GM18907 (cell line): ENCODE measurements at regions not wholly inside any gene's neighbourhood (a gene's known extent, or its start where the extent isn't known, plus 50 kb on each side); places are given as distances from the start of the nearest gene placed in this dataset.
"Not testable (repeated sequence)": the region's sequence is repeated elsewhere in the genome, so short reads cannot be mapped to it uniquely, and the experiment has no call there.

Experiments
- ATAC-seq: cut with Tn5 transposase; IDR thresholded peaks from one replicate; pipeline ENCODE4 v1.9.1; 2021; ENCODE audit warnings: mild to moderate bottlenecking, moderate library complexity; ENCODE audit not compliant: unreplicated experiment

DNA sequence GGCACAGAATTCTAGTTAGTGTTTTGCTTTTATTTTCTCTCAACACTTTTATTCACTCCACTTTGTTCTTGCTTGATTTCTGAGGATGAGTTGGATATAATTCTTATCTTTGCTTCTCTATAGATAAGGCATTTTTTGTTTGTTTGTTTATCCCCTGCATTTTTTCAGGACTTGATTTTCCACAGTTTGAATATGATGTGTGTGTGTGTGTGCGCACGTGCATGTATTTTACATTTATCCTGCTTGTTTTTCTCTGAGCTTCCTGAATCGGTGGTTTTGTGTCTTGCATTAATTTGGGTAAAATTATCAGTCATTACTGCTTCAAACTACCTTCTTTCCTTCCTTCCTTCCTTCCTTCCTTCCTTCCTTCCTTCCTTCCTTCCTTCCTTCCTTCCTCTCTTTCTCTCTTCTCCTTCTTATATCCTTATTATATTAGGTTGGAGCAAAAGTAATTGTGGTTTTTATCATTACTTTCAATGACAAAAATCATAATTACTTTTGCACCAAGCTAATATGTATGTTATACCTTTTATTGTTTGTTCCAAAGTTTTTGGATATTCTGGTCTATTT is 679.9 kb upstream of the RAG2 start:
- ATAC-seq: no peak

- no peak for ATAC-seq
Observed at GRCh38 chr11:37264783-37265182, 666.7 kb upstream of the RAG2 start.

DNA sequence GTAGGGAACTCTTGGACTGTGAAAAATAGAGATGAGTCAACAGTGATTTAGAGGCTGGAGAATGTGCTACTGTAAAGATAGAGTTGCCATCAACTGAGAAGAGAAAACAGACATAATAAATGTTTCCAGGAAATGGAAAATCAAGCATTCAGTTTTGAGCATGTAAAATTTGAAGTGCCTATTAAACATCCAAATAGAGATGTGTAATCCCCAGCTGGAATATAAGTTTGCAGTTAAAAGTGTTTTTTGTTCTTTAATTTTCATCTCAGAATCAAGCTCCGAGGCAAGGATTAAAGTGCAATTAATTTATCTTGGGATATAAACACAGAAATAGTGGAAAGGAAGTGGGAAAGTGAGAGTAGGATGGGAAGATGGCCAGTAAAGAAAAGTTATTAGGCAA is 666.0 kb upstream of the RAG2 start:
- ATAC-seq: no peak

DNA sequence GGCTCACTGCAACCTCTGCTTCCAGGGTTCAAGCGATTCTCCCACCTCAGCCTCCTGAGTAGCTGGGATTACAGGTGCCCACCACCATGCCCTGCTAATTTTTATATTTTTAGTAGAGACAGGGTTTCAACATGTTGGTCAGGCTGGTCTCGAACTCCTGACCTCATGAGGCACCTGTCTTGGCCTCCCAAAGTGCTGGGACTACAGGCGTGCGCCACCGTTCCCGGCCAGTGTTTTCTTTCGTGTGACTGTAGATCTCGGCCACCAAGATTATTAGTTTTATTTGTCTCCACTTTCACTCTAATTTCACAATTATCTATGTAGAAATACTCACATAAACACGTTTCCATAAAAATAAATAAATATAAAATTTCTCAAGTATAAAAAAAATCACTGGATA is 665.4 kb upstream of the RAG2 start:
- not testable (repeated sequence) for ATAC-seq

- ATAC-seq: no peak
Observed at GRCh38 chr11:37259734-37260133, 661.7 kb upstream of the RAG2 start.

DNA sequence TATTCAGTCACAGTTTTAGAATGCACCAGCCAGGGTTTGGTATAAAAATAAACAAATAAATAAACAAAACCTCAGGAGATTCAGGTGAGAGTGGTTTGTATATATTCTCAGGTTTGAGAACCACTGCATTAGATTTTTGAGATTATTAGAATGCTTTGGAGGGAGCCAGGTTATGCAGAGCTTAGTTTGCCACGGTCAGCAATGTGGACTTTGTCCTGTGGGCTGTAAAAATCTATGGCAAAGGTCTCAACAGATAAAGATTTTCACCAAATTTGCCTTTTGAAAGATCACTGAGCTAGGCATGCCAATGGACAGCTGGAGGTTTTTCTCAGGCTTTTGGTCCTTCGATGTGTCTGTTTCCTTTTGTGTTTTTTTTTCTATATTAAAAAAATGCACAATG is 650.1 kb upstream of the RAG2 start:
- ATAC-seq: no peak

- not testable (repeated sequence) for ATAC-seq
Observed at GRCh38 chr11:37246092-37246491, 648.1 kb upstream of the RAG2 start.

GRCh38 chr11:37230865-37231264 is 632.8 kb upstream of the RAG2 start:
- no peak for ATAC-seq

DNA sequence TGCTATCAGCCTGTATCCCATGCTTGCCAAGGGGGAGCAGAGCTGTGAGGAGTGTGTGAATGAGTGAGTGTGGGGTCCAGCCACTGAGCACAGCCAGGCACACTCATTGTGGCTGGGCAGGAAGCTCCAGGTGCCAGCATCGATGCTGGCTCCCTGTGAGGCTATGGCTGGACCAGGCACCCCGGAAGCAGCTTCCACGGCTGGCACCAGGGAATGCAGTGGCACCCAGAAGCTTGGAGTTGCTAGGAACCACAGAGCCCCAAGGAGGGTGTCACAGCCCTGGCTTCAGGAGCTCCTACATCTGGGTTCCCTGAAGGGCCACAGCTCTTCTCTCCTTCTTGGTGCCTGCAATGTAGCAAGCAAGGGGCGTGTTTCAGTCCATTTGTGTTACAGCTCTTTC is 625.9 kb upstream of the RAG2 start:
- ATAC-seq: no peak

- ATAC-seq: no peak
Observed at GRCh38 chr11:37203006-37203405, 605.0 kb upstream of the RAG2 start.

GRCh38 chr11:37199082-37199481 is 601.0 kb upstream of the RAG2 start:
- ATAC-seq: no peak

DNA sequence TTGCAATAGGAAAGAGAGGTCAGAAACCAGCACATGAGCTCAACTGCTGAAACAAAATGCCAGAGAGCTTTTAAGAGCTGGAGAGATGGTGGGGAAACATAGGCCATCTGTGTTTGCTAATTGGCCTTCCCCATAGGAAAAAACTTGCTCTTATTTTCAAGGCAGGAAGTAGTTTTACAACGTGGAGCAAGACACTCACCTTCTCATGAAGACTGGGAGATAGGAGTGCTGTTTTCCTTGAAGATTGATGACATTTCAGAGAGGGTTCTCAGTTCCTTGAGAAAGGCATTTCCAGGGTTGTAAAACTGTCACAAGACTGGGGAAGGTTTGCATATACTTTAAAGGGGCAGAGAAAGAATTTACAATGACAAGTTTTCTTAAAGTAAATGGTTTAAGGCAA is 586.3 kb upstream of the RAG2 start:
- no peak for ATAC-seq

DNA sequence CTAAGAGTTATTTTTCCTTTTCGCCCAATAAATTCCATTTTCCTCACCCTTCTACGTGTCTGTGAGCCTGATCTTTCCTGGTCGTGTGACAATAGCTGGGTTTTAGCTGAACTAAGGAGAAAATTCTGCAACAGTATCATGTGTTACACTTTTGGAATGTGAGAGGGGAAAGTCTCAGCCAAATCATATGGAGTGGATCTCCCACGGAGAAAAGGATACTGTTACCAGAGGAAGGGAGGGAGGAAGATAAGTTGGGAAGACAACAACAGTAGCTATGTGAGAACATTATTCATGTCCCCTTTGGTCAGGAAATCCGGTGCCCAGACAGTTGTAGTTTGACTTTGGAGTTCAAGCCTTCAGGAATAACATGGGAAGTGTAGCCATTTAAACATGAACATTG is 584.0 kb upstream of the RAG2 start:
- ATAC-seq: no peak

DNA sequence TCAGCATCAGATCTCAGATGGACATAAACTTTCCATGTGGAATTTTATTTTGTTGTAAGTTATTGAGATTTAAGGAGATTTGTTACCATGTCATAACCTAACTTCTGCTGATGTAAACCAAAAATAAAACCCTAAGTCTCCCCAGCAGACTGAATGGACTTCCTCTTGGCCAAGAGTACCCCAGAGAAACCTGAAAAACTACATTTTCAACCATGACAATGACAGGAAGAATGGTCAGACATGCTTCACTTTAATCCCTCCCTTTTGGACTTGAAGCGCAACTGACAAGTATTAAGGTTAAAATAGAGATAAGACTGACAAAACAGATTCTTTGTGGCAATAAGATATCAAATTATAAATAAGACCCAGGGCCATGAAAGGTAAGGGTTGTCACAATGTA is 579.7 kb upstream of the RAG2 start:
- ATAC-seq: no peak

DNA sequence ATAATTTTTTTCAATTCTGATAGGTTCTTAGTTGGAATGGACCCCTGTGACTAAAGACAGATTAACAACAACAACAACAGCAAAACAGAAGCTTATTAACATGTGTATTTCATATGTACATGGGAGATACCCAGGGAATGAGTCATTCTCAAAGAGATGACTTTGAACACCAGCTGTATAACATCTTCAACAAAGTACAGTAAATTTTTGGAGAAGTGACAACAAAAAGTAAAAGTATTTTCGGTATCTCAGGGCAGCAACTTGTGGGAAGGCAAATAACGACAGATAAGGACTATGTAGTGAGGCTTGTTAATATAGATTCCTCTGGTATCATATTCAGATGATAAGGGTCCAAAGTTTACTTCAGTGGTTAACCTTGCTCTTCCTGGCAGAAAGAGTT is 573.4 kb upstream of the RAG2 start:
- ATAC-seq: no peak

GRCh38 chr11:37170311-37170710 is 572.3 kb upstream of the RAG2 start:
- no peak for ATAC-seq

DNA sequence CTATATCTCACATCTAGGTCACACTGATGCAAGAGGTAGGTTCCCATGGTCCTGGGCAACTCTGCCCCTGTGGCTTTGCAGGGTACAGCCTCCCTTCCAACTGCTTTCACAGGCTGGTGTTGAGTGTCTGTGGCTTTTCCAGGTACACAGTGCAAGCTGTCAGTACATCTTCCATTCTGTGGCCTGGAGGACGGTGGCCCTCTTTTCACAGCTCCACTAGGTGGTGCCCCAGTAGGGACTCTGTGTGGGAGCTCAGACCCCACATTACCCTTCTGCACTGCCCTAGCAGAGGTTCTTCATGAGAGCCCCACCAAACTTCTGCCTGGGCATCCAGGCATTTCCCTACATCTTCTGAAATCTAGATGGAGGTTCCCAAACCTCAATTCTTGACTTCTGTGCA is 547.4 kb upstream of the RAG2 start:
- ATAC-seq: not testable (repeated sequence)

- no peak for ATAC-seq
Observed at GRCh38 chr11:37142591-37142990, 544.6 kb upstream of the RAG2 start.

DNA sequence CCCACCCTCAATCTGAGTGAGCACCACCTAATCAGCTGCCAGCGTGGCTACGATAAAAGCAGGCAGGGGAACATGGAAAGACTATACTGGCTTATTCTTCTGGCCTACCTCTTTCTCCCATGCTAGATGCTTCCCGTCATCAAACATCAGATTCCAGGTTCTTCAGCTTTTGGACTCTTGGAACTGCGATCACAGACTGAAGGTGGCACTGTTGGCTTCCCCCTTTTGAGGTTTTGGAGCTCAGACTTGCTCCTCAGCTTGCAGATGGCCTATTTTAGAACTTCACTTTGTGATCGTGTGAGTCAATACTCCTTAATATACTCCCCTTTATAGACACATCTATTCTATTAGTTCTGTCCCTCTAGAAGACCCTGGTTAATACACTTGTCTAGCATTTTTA is 543.7 kb upstream of the RAG2 start:
- ATAC-seq: no peak

DNA sequence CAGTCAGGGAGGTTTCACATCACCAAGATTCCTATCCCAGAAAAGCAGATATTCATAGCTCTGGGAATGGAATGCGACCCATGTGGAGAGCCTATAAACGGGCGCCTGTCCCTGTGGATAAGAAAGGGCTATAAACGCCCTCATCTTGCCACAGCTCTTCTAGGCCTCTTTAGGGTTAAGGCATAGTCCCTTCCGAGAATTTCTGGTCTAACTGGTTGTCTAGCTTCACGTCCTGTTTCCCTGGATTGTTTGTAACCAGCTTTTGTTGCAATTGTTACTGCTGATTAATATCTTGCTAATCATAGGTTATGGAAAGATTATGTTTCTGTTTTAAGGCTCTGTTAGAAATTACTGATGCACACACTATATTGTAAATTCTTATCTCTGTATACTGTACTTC is 537.6 kb upstream of the RAG2 start:
- not testable (repeated sequence) for ATAC-seq

GRCh38 chr11:37134637-37135036 is 536.6 kb upstream of the RAG2 start:
- no peak for ATAC-seq

- ATAC-seq: no peak
Observed at GRCh38 chr11:37124384-37124783, 526.3 kb upstream of the RAG2 start.

DNA sequence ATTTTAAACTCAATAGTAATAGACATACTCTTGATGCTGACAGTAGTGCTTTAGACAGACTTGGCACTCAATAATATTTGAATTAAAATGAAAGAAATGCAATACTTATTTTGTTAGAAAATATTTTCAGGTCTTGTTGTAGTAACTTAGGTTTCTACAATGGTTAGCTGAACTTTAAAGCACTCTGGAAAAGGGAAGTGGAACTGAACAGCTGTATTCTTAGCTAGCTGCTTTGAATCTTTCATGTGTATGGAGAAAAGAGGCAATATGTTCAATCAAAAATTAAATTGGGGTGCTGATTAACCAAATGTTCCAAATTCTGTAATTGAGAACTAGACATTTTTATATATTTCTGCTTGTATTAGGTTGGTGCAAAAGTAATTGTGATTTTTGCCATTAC is 517.9 kb upstream of the RAG2 start:
- ATAC-seq: no peak

- ATAC-seq: no peak
Observed at GRCh38 chr11:37110385-37110784, 512.3 kb upstream of the RAG2 start.
